Cerebellar cortex (tissue), 1 donor: ENCODE measurements at regions not wholly inside any gene's neighbourhood (a gene's known extent, or its start where the extent isn't known, plus 50 kb on each side); places are given as distances from the start of the nearest gene placed in this dataset.
"Not testable (repeated sequence)": the region's sequence is repeated elsewhere in the genome, so short reads cannot be mapped to it uniquely, and the experiment has no call there.

ENCODE experiments used
- DNase-seq: peaks from one replicate; pipeline ENCODE4 v3.0.0-alpha.2; 2015; ENCODE audit warnings: low spot score

DNA sequence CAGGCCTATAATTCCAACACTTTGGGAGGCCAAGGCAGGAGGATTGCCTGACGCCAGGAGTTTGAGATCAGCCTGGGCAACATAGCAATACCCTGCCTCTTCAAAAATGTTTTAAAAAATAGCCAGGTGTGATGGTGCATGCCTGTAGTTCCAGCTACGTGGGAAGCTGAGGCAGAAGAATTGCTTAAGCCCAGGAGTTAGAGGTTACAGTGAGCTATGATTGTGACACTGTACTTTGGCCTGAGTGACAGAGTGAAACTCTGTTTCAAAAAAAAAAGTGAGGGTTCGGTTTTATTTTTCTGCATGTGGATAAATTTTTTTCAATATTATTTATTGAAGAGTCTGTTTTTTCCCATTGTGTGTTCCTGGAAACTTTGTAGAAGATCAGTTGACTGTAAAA lies 208.1 kb downstream of the SLC4A3 start:
- DNase-seq, result no peak

DNA sequence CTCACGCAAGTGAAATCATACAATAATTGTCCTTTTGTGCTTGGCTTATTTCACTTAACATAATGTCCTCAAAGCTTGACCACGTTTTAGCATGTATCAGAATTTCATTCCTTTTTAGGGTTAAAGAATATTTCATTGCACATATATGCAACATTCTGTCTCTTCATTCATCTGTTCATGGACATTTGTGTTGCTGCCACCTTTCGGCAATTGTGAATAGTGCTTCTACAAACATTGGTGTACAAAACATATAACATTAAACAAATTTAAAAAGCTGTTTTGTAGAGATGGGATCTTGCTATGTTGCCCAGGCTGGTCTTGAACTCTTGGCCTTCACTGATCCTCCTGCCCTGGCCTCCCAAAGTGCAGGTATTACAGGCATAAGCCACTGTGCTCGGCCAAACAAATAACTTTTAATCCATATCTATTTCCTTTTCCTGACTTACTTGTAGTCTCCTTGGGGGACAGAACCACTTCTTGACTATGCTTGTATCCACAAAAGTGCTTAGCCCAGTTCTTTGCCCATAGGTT lies 209.3 kb downstream of the SLC4A3 start:
- DNase-seq, result peak; percentile 3

DNA sequence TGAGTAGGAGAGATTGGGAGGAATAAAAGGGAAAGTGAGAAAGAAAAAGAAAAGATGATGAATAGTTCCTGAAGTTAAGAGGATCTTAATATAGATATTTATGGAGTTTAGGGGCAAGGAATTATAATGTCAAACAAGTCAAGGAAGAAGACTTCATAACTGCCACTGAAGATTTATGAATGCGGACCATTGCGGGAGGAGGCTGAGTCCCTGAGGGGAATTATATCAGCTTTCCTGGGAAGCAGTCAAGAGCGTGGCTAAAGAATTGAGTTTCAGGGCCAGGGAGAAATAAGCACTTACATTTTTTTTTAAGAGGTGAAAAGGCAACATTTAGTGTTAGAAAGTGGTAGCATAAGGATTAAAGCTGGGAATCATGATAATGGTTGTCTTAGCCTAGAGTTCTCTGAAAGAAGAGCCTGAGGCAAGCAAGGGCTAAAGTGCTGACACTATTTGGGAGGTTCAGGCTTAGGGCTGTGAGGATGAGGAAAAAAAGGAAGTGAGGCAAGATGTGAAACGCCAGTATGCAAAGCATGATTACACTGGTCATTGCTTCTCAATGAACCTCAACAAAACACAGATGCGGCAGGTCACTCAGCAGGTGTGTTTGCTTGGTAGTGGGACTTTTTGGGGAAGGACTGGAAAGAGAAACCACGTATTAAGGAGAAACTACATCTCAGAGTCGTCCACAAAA lies 217.1 kb downstream of the SLC4A3 start:
- DNase-seq, result no peak

DNA sequence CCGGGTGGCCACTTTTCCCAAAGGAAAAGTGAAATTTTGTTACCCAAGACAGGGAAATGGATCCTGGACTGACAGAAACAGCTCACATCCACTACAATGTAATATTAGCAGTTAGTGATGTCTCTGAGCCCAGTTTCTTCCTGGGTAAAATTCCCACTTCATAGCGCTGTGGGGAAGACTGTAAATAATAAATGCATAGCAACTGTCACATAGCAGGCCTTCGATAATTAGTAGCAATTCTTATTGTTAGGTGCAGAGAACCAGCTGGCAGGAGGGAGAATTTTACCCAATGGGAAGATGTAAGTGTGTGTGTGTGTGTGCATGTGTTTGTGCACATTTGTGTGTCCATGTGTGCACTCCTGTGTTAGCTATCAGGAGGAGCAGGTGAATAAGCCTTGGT lies 221.5 kb downstream of the SLC4A3 start:
- DNase-seq, result no peak

DNA sequence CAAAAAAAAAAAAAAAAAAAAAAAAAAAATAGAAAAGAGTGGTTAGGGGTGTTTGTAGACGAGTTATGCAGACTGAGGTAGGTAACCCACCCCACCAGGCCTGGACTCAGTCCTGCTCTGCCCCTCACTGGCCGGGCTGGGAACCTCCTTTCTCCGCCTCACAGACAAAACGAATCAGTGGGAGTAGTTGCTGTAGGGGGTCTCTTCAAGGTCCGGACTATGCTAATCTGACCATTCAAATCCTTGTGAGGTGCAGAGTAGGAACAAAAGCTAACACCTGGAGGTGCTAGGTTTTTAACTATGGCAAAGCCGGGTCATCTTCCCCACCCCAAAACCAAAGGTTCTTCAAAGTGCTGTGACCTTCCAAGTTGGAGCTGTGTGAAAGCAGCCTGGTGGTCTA lies 223.7 kb downstream of the SLC4A3 start:
- no peak for DNase-seq

DNA sequence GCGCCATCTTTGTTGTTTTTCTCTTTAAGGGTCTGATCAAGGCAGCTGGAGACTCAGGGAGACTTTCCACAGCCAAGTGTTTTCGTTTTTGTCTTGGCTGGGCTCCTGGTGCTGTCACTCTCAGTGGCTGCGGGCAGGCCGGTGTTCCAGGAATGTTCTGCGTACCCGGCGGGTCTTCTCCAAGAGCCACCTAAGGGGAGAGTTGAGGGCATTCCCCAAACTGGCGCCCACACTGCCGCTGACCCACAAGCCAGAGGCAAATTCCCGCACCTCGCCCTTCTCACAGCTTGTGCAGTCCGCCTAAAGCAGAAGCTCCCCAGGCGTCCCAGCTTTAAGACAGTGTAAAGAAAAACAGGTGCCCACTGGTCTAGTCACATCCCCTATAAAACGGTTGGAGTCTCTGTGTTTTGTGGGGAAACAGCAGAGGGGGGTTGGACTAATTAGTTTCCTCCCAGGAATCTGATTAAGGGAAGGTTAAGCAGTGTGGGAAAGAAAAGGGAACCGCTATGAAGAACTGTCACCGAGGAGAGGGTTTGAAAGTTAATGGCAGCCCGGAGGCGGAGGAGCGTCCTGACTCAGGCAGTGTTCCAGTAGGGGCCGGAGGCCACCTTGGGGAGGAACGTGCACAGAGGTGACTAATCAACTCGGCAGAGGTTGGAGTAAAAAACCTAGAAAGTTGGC lies 224.5 kb downstream of the SLC4A3 start:
- DNase-seq, result no peak

DNA sequence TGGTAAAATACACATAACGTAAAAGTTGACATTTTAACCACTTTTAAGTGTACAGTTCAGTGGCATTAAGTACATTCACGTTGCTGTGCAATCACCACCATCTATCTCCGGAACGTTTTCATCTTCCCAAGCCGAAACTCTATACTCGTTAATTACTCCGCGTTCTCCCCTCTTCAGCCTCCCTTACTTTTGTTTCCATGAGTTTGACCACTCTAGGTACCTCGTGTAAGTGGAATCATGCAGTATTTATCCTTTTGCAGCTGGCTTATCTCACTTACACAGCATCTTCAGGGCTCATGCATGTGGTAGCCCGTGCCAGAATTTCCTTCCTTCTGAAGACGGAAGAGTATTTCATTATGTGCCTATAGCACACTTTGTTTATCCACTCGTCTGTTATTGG lies 225.2 kb downstream of the SLC4A3 start:
- no peak for DNase-seq

DNA sequence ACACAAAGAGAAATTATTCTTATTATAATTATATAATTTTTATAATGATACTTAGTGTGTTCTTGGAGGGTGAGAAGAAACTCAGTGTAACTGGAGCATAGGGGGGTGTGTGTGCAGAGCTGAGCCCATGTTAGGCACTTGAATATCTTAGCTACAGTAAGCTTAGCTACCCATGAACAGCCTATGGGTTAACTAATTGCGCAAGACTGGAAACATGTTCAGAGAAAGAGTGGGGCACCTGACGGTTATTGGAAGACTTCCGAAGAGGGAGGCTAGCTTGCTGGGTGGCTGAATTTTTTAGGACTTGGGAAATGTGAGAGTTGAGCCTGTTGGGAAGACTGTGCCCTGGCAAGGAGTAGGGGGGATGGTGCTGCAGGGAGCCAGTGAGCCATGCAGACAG lies 229.2 kb downstream of the SLC4A3 start:
- no peak for DNase-seq

DNA sequence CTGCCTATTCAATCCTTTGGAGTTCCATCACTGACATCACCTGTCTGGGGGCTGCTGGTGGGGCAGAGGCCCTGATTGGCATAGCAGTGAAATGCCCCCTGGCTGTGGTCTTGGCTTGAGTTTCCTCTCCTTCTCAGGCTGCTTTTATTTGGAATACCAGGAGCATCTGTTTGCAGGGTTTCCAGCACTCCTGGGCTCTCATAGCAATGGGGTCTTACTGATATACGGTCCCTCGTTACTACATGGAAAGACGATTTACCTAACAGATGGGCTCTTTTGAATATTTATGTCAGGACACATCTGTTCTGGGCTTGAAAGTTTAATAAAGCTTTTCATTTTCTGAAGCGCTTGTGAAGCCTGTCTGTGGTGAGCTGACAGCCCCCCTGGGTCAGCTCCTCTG lies 230.3 kb downstream of the SLC4A3 start:
- no peak for DNase-seq

DNA sequence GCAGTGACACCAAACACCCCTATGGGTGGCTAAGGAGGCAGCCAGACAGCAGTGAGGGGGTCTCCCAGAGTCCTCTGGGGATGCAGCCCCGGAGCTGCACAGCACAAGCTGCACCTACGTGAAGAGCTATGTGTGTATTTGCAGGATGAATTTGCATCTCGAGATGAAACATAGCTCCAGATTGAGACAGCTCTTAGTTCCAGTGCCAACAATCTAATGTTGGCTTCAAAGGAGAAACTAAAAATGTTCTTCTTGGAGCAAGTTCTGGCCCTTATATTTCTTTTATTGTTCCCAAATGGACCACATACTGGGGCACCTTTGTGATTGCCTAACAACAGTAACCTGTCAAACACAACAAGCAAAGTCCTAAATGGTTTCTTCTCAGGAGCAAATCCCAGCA lies 233.9 kb downstream of the SLC4A3 start:
- no peak for DNase-seq

DNA sequence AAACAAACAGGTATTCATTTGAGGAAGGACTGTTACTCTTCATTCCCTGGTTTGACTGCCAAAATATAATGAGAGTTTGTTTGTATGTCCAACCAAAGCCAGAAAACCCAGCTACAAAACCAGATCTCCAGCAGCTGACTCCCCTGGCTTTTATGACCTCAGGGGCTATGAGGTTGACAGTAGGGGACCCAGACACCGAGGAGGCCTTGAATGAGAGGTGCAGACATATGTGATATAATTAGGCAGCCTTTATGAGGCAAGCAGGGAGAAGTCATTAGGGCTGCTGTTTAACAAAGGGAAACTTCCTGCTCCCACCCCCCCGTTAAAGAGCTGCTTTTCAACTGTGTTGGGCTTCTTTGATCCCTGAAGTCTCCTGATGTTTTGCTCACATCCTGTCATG lies 236.7 kb downstream of the SLC4A3 start:
- DNase-seq, result no peak

DNA sequence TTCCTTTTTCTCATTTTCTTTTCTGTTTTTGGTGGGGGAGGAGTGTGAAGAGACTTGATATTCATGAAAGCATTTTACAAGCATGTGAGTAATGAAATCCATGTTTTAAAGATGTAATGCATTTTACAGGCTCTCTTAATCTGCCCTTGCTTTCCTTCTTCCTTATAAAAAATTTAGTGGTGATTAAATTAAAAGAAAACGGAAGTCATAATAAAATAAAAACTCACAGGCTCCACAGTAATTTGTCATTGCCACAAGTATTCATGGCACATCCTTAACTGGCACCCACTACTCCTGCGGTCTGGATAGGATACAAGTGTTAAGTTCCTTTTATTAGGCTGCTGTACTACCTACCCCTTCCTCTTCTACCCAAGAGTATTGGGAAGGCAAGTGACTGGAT lies 241.2 kb downstream of the SLC4A3 start:
- DNase-seq, result no peak

DNA sequence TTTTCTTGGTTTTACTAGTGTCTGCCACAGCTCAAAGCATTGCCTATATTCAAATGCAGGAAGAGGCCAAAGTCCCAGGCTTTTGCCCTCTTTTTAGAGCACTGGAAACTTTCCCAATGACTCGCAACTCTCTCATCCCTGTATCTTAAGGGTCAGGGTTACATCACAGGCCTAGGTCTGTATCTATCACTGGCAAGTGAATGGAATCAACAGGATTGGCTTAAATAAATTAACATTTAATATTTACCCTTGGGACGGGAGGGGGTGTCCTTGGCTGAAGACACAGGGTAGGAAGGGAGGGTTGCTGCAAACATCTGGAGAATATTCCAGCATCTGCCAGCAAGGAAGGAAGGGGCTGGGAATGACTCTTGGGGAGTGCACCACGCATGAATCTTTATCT lies 242.6 kb downstream of the SLC4A3 start:
- DNase-seq, result no peak

DNA sequence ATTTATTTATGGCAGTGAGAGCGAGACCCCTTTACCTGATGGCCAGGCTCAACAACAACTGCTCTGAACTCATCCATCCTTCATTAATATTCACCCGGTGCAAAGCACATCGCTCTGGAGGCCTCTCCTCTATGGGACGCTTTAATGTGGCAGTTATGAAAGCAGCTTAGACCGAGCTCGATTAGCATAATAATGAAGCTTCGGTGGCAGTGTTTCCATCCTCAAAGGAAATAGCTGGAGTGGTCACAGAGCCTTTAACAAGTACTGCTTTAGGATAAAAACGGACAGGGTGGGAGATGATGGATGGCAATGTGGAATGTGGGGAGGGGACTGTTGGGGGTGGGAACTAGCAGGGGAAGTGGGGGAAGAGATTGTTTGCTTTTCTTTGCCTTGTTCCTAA lies 243.9 kb downstream of the SLC4A3 start:
- DNase-seq, result no peak

DNA sequence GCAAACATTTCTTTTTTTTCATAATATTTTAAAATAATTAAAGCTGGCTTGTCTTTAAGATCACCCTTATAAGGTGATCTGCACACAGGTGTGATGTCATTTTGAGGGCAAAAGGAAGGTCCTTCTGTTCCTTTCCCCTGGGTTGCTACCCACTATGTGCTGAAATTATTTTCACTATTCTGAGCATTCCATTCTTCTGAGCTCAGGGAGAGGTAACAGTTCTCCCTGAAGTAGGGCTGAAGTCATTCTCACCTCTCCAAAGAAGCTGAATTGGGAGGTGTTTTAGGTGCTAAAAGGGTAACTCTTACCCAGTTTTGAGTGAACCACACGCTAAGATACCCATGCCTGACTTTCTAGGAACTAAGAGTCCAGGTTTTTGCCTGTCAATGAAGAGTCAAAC lies 247.6 kb downstream of the SLC4A3 start:
- DNase-seq, result no peak

DNA sequence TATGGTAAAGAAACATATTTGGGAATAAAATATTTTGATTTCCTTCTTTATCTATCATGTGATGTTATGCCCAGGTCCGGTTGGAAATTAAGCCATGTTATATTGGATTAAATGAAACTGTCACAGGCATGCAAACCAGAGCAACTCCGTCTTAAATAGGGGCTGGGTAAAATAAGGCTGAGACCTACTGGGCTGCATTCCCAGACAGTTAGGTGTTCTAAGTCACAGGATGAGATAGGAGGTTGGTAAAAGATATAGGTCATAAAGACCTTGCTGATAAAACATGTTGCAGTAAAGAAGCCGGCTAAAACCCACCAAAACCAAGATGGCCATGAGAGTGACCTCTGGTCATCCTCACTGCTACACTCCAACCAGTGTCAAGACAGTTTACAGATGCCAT lies 248.6 kb downstream of the SLC4A3 start:
- DNase-seq, result not testable (repeated sequence)

DNA sequence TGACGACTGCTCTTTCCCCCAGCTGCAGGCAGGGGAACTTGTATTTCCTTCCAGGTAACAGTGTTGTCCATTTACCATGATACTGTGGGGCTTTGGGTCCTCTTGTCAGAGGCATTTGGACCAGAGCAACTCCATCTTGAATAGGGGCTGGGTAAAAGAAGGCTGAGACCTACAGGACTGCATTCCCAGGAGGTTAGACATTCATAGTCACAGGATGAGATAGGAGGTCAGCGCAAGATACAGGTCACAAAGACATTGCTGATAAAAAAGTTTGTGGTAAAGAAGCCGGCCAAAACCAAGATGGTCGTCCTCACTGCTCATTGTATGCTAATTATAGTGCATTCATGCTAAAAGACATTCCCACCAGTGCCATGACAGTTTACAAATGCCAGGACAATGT lies 249.5 kb downstream of the SLC4A3 start:
- DNase-seq, result no peak

DNA sequence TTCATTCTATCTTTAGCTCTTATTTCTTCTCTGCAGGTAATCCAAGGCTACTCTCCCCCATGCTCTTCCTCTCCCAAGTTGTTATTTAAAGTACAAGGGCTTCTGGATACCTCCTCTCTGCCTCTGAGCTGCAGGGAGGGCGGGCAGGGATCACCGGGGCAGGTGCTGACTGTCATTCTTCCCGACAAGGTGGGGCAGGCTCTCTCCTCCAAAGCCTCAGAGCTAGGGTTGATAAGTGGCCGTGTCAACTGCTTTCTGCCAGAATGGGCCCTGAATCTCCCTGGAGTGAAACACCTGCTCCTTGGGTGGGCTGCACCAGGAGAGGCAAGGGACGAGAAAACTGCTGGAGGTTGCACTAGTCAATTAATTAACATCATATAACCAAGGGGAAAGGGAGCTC lies 250.3 kb downstream of the SLC4A3 start:
- no peak for DNase-seq

DNA sequence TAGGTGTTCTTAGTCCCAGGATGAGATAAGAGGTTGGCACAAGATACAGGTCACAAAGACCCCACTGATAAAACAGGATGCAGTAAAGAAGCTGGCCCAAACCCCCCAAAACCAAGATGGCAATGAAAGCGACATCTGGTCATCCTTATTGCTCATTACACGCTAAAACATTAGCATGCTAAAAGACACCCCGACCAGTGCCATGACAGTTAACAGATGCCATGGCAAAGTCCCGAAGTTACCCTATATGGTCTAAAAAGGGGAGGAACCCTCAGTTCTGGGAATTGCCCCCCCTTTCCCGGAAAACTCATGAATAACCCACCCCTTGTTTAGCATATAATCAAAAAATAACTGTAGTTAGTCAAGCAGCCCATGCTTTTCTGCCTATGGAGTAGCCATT lies 251.1 kb downstream of the SLC4A3 start:
- no peak for DNase-seq

DNA sequence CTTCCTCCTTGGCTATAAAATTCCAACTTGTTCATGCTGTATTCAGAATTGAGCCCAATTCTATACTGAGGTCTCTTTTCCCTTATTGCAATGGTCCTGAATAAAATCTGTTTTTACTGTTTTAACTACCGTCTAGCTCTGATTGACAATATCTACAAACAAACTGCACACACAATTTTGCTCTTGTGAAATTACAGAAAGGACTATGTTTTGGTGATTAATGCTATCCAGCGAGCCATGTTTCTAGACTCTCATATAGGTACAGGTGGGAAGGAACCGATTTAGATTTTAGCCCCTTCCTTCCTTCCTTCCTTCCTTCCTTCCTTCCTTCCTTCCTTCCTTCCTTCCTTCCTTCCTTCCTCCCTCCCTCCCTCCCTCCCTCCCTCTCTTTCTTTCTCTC lies 254.4 kb downstream of the SLC4A3 start:
- DNase-seq, result no peak

DNA sequence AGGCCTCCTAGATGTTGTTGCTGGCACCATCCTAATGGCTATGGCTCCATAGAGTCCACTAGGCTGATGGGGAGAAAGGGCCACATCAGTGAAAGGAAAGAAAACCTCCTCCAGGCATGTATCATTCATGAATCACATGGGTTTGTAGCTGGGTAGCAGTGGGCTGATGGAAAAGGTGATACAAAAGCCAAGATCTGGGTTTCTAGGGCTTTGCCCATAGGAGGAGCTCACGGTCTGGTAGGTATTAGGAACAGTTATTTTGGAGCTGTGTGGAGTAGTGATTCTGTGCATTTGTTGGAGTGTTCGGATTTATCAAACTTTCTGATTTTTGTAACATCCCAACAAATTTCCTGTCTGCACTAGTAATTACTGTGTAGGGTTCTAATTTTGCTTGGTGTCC lies 259.2 kb downstream of the SLC4A3 start:
- no peak for DNase-seq

DNA sequence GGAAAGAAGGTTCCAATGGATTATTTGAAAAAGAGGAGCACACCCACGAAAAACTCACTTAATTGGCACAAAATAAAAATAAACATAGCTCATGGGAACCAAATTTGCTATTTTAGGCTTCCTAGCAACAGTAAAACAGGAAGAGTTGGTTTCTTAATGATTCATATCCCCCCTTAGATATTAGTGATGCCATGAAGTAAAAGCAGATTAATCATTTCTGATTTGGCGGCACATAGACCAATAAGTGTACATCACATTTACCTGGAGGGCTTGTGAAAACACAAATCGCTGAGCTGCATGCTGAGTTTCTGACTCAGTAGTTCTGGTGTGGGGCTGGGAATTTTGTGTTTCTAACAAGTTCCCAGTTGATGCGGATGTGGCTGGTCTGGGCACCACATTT lies 260.4 kb downstream of the SLC4A3 start:
- DNase-seq, result no peak

DNA sequence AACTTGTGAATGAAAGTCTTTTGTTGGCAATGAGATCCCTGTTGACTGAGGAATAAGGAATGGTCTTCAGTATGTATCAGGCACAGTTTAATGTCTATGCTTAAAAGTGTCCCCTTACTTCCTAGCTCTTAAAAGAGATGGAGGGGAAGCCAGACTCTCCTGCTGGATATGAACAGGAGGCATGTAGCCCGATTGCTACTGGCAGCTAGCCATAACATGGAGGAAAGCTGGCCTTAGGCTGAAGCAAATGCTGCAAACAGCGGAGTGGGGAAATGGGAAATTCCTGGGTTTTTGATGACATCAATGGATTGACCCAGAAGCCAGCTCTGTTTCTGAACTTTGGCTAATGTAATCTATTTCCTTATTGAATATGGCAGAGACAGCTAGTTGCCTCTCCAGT lies 266.1 kb downstream of the SLC4A3 start:
- no peak for DNase-seq

DNA sequence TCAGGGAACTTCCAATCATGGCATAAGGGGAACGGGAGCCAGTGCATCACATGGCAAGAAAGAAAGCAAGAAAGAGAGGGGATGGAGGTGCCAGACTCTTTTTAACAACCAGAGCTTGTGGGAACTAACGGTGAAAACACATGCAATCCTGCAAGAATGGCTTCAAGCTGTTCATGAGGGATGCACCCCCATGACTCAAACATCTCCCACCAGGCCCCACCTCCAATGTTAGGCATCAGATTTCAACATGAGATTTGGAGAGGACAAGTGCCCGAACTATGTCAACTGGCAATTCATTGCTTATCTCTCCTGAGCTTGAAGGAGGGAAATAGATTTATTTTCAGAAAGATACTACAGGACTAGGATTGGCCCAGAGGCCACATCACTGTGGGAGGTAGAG lies 270.0 kb downstream of the SLC4A3 start:
- DNase-seq, result no peak
